NCI-H2196 treated with DMSO at 0.1 percent for 48 hours (cell line): ENCODE measurements at regions not wholly inside any gene's neighbourhood (a gene's known extent, or its start where the extent isn't known, plus 50 kb on each side); places are given as distances from the start of the nearest gene placed in this dataset.

ENCODE experiments used
- DNase-seq: peaks from one replicate; lab custom pipeline; 2025; ENCODE audit not compliant: unreplicated experiment; lab: John Stamatoyannopoulos, UW

DNA sequence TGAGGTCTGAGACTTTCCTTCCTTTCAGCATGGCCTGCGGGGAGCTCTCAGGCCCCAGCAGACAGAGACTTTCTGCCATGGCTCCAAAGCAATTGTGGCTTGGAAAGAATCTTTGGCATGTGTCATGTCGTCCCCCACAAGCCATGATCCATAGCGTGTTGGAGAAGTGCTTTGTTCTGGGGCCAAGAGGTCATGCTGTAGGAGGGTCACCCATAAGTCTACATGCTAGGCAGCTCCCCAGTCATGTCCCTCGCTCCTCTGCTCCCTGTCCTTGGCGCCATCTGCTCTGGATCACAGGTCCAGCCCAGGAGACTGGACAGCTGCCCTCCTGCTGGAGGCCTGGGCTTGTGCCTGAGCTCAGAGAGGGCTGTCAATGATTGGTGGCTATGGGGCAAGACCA, 78.8 kb upstream of the LCLAT1 start:
- no peak for DNase-seq

DNA sequence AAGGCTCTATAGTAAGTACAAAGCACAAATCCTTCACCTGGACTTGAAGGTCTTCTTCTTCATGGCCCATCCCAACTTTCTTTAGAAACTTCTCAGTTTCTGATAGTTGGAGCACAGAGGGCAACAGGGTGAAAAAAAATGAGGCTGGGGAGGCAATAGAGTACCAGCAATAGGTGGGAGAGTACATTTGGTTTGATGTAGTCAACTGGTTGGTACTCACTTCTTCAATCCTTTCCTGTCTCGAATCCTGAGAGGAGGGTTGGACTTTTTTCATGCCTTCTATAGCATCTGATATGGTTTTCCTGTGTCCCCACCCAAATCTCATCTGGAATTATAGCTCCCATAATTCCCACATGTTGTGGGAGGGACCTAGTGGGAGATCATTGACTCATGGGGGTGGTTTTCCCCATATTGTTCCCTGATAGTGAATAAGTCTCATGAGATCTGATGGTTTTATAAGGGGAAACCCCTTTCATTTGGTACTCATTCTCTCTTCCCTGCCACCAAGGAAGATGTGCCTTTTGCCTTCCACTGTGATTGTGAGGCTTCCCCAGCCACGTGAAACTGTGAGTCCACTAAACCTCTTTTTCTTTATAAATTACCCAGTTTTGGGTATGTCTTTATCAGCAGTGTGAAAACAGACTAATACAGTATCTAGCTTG, 75.9 kb upstream of the LCLAT1 start:
- no peak for DNase-seq

DNA sequence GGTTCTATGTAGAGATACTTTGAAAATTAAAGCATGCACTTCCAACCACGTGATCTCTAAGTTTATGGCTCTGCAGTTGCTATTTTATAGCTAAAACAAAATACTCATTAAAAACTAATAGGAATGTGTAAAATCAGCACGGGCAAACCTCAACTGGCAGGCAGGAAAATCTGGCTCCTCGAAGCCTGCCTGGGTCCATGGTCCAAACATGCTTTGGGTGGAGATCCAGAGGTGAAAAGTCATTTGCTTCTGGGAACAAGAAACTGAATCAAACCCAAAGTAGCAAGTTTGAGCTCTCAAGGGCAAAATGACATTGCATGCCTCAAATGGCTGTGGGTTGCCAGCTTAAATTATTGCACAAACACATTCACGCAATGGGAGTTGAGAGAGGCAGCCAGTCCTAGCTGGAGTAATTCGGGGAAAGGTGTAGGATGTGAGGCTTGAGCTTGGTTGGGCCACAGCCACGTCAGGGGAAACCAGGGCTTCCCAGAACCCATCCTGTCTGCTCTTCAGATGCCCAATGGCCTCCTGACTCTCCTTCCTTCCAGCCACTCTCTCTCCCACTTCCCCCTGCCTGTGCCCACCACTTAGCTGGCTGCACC, 75.2 kb upstream of the LCLAT1 start:
- no peak for DNase-seq

DNA sequence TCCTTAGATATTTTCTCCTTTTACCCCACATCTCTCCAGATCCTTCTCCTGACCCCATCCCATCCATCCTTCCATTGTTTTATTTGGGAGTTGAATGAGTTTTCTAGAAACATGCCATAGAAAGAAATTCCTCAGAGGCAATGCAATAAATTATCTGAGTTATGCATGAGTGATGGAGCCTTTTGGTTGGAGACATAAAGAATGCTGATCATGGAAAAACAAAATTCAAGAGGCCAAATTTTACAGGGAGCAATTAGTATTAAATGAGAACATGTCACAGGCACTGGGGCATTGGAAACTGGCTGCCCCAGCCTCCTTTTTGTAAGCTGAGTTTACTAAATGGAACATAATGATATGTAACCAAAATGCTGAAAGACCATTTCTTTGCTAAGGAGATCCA, 74.2 kb upstream of the LCLAT1 start:
- no peak for DNase-seq

DNA sequence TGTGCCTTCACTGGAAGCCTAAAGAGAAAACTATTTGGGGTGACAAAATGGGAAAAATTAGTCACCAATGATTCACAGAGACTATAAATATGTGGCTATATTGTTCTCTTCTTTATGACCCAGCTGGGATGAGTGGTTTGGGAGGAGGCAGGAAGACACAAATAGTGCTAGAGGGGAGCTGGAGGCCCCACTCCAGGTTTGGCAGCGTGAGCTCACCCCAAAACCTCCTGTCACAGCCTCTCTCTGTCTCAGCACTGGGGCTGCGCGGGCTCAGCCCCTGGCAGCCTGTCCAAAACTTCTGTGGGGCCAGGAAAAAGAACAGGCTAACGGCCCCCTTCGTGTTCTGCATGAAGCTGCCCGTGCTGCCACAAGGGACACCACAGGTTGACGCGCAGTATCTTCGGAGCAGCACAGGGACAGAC, 73.2 kb upstream of the LCLAT1 start:
- DNase-seq: no peak

DNA sequence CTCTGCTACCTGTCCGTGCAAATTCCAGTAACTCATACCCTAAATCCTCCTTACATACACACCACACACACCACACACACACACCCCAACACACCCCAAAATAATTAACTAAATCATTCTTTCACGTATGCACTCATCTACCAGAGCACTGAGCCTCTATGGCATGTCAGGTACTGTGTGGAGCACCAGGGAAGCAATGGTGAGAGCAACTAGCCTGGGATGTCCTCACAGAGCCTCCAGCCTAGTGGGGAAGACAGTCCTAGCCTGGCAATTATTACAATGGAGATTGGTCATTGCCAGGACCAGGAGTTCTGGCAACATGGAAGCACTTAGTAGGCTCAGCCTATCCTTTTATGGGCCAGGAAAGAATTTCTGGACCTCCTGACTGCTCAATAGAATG, 72.7 kb upstream of the LCLAT1 start:
- DNase-seq: no peak

DNA sequence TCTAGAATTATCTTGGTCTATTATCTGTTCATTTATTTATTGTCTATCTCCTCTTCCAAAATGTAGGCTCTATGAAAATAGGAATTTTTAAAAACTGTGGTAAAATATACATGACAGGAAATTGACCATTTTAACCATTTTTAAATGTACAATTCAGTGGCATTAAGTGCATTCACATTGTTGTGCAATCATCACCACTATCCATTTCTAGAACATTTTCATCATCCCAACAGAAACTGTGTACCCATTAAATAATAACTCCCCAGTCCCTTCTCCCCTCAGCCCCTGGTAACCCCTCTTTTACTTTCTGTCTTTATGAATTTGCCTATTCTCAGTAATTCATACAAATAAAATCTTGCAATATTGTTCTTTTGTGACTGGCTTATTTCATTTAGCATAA, 71.1 kb upstream of the LCLAT1 start:
- DNase-seq: no peak

DNA sequence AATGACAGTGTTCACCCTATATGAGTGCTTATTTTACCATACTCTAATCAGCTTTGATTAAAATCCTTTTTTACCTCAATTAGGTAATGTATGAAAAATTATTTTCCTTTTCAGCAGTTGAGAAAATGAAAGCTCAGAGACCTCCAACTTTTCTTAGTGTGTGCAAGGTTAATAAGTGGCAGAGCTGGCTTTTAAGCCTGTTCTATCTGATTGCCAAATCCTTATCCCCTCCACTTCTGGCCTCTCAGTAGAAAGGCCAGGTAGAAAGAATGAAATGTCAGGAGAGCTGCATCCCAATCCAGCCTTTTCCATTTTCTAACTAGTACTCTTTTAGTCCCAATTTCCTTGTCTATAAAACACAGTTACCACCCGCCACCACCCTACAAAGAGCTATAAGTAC, 67.6 kb upstream of the LCLAT1 start:
- no peak for DNase-seq

DNA sequence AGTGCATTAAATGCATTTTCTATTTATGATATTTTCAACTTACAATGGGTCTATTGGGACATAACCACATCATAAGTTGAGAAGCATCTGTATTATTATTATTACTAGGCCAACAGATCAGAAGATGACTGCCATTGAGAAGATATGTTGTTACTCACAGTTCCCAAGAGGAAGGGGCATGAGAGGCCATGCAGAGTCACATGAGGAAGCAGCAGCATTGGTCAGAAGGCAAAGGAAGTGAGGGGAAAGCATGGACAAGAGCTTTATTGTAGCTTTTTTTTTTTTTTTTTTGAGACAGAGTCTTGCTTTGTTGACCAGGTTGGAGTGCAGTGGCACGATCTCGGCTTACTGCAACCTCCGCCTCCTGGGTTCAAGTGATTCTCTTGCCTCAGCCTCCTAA, 66.2 kb upstream of the LCLAT1 start:
- no peak for DNase-seq

DNA sequence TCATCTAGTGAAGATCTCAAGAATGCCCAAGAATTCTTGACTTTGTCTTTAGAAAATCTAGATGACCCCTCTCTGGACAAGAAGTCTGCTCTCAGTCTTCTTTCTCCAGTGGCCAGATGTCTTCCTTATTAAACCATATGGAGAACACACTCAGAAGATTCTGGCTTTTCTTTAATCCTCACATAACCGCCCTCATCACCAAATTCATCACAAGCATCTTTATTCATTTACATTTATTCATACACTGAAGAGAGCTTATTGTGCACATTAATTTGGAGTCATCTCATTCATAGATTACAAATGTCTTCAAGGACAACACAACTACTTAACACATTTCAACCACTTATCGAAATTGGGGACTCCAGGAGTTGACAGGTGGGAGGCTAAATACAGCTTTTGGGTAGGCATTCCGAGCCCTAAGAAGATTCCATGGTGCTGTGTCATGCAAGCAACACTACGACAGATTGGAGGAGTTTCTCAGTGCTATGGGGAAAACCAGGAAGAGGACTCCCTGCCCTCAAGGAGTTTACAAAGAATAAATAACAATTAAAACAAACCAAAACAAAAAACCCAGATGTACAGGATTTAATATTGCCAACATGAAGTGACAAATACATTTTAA, 64.8 kb upstream of the LCLAT1 start:
- no peak for DNase-seq

DNA sequence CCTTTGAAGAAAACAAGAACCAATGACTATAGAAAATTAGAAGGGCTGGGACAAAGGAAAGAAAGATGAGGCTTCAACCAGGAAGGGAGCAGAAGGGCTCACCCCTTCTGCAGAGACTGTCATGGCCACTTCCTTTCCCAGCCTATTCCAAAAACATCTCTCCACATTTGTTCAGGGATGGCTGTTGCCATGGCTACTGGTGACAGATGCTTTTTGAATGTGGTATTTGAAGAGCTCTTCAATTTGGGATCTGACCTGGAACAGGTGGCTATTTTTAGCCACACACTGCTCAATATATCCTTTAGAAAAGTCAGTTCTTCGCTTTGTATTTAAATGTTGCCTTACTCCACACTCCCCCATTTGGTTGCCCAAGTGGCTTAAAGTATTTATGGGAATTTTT, 64.1 kb upstream of the LCLAT1 start:
- DNase-seq: peak; percentile 9

DNA sequence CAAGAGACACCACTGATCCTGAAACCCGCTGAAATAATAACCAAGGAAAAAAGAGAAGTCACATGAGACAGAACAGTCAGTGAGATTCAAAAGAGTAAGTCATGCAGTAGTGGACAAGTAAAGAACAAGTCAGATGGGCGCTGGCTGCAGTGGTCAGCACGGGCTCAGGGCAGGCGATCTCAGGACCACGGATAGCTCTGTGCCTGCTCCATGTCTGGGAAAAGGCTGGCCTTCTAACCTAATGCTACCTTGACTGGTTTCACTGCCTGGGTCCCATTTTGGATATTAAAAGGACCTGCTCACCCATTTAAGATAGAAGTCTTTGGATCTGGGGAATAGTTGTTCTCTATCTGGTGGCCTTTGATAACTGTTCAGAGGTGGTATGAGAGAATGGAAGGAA, 61.7 kb upstream of the LCLAT1 start:
- no peak for DNase-seq

DNA sequence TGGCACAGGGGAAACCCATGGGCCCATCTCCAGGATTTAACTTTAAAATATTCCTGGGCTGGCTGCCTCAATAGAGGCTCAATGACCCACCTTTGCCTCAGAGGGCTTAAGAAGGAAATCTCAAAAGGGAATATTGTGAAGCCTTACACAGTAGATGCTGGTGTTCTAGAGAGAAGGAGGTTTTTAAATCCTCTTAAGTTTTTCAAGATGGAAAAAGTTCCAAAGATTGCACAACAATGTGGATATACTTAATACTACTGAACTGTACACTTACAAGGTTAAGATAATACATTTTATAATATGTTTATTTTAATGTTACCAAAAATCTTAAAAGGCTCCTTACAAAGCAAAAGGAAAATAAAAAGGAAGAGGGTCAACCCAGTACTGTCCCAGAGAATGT, 54.9 kb upstream of the LCLAT1 start:
- no peak for DNase-seq

DNA sequence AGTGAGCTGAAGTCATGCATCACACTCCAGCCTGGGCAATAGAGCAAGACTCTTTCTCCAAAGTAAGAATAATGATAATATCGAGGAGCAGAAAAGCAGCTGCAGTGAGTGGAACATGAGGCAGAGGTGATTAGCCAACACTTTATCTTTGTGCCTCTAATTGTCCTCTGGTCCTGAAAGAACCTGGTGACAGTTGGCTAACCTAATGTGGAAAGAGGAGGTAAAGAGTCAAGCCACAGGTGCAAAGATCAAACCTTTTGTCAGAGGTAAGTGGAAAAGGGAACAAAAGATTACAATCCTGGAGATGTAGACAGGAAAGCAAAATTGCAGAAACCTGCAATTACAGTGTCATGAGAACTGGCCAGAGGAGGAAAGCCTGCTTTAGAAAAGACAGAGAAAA, 53.5 kb upstream of the LCLAT1 start:
- no peak for DNase-seq

DNA sequence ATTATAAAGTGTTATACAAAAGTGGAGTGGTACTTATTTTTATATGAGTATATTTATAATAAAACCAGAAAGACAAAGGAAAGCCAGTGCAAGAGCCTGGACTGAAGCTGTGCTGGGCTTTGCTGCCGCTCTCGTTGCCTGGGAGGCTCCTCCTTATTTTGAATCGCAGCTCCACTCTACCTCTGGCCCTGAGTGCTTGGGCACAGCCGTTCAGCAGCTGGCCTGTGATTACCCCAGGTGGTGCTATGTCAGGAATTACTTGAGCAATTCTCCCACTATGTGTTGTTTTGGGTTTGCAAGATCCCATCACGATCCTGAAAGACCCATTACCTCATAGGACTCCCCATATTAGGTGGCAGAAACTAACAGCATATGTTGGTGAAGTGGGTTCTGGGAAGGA, 53.0 kb upstream of the LCLAT1 start:
- DNase-seq: no peak

DNA sequence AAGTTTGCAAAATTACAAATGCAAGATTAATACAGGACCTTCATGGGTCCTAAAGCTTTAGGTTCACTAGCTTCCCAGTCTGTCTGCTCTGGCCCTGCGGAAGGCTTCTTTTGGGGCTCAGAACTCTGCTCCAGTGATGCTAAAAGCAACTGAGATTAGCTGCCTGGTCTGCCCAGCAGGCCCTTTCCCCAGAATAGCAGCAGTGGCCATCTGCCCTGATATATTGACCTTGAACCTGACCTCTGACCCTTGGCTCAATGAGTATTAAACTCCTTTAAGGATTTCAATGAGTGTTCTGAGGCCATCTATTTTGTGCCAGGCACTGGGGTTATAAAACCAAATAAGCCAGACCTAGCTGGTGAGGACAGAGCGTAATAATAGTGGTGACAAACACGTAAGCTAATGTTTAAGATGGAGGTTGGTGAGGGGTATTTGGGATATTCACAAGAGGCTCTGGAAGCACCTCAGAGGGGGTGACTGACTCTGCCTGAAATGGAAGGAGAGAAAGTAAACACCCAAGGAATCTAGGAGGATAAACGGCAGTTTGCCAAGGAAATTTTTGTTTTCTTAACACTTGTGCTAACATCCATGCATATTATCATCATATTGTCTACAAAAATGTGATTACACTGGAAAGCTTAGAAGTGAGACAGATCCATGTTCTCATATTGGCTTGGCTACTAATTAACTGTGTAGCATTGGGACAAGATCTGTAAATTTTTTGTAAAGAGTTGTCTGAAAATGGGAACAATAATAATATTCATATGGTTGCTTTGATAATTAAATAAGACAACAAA, 50.4 kb upstream of the LCLAT1 start:
- DNase-seq: no peak
